Esophagus squamous epithelium (tissue), 4 donors: ENCODE measurements at regions not wholly inside any gene's neighbourhood (a gene's known extent, or its start where the extent isn't known, plus 50 kb on each side); places are given as distances from the start of the nearest gene placed in this dataset.

Source experiments
- POLR2A ChIP-seq, 4 donors: fragments of 450-650 bp; IDR thresholded peaks; one replicate each; pipeline ENCODE4 v1.6.1; 2017; ENCODE audit warnings: antibody characterized with exemption in 4 of 4, mild to moderate bottlenecking in 4 of 4, moderate library complexity in 3 of 4
- TF ChIP-seq, protein P1 (sequence below), 6 experiments: fragments of 450-650 bp in 4 of 6; fragments of 200-600 bp in 2 of 6; sonication (generic) in 2 of 6; IDR thresholded peaks; one replicate each; pipeline ENCODE4 v1.5.1; 2016 to 2019; ENCODE audit warnings: antibody characterized with exemption in 6 of 6, mild to moderate bottlenecking in 4 of 6, moderate library complexity in 4 of 6

- no peak for TF ChIP-seq POLR2A (IDR thresholded peaks at IDR 0.05)
- TF ChIP-seq, protein P1, sequence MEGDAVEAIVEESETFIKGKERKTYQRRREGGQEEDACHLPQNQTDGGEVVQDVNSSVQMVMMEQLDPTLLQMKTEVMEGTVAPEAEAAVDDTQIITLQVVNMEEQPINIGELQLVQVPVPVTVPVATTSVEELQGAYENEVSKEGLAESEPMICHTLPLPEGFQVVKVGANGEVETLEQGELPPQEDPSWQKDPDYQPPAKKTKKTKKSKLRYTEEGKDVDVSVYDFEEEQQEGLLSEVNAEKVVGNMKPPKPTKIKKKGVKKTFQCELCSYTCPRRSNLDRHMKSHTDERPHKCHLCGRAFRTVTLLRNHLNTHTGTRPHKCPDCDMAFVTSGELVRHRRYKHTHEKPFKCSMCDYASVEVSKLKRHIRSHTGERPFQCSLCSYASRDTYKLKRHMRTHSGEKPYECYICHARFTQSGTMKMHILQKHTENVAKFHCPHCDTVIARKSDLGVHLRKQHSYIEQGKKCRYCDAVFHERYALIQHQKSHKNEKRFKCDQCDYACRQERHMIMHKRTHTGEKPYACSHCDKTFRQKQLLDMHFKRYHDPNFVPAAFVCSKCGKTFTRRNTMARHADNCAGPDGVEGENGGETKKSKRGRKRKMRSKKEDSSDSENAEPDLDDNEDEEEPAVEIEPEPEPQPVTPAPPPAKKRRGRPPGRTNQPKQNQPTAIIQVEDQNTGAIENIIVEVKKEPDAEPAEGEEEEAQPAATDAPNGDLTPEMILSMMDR (IDR thresholded peaks at IDR 0.05), result no peak
Measured at GRCh38 chr5:8729437-8729836, 816.4 kb downstream of the SEMA5A start.
